Muscle of leg (tissue), 3 donors: ENCODE measurements at regions not wholly inside any gene's neighbourhood (a gene's known extent, or its start where the extent isn't known, plus 50 kb on each side); places are given as distances from the start of the nearest gene placed in this dataset.

ENCODE experiments used
- DNase-seq: peaks from one replicate; pipeline ENCODE4 v3.0.0; 2013
- H3K27ac ChIP-seq: one replicate; pipeline ENCODE4 v1.5.1; 2013; ENCODE audit warnings: mild to moderate bottlenecking, low read length, control low read depth
- H3K27me3 ChIP-seq: one replicate; pipeline ENCODE4 v1.6.1; 2013; ENCODE audit warnings: low read length; ENCODE audit not compliant: control insufficient read depth, insufficient read depth
- H3K36me3 ChIP-seq: one replicate; pipeline ENCODE4 v1.6.1; 2013; ENCODE audit warnings: low read length; ENCODE audit not compliant: control insufficient read depth, insufficient read depth
- H3K4me1 ChIP-seq: one replicate; pipeline ENCODE4 v1.6.1; 2013; ENCODE audit warnings: low read length; ENCODE audit not compliant: control insufficient read depth, insufficient read depth
- H3K4me3 ChIP-seq: one replicate; pipeline ENCODE4 v1.5.1; 2013; ENCODE audit warnings: low read length, control low read depth
- H3K9me3 ChIP-seq: replicated peaks from 2 replicates; pipeline ENCODE4 v1.6.1; 2013; ENCODE audit warnings: low read depth, low read length; ENCODE audit not compliant: control insufficient read depth
- WGBS: methylation state at CpG from one replicate; pipeline ENCODE4 v1.1.5; 2013; ENCODE audit warnings: missing lambda C conversion rate; ENCODE audit not compliant: insufficient coverage; 5-methylcytosine and 5-hydroxymethylcytosine counted together

- Histone ChIP-seq H3K36me3 (no peaks in the 10 kb centered on the region), H3K27ac (no peak overlapping the region), H3K4me3 (no peak overlapping the region), H3K9me3 (no peaks in the 10 kb centered on the region), H3K27me3 (peaks cover 21% of the 10 kb centered on the region), H3K4me1 (peaks cover 43% of the 10 kb centered on the region)
- 48% methylated on average over 4 of the region's 12 CpGs for WGBS
- no peak for DNase-seq
Observed at GRCh38 chr11:119511614-119512306, 88.8 kb upstream of the THY1 start.

- peak; percentile 79 for DNase-seq
- WGBS: 52% methylated on average over 4 of the region's 5 CpGs
Observed at GRCh38 chr11:119509969-119510401, 87.0 kb upstream of the THY1 start.

GRCh38 chr11:119509282-119509841, 86.4 kb upstream of the THY1 start:
- Histone ChIP-seq H3K27me3 (peaks cover 21% of the 10 kb centered on the region), H3K27ac (peak overlapping the region; percentile 35)
- WGBS: 63% methylated on average over 4 of the region's 4 CpGs

More at GRCh38 chr11:119509969-119510401, 87.0 kb upstream of the THY1 start:
- peaks cover 21% of the 10 kb centered on the region for H3K27me3 ChIP-seq
- H3K4me3 ChIP-seq: no peak overlapping the region
- H3K27ac ChIP-seq: peak overlapping the region; percentile 37
- H3K4me1 ChIP-seq: peaks cover 51% of the 10 kb centered on the region
- no peaks in the 10 kb centered on the region for H3K36me3 ChIP-seq
- no peaks in the 10 kb centered on the region for H3K9me3 ChIP-seq

GRCh38 chr11:119506436-119506835, 83.5 kb upstream of the THY1 start:
- H3K27me3 ChIP-seq: peaks cover 2% of the 10 kb centered on the region
- H3K36me3 ChIP-seq: no peaks in the 10 kb centered on the region
- no peak overlapping the region for H3K27ac ChIP-seq
- no peaks in the 10 kb centered on the region for H3K9me3 ChIP-seq
- no peak for DNase-seq
- WGBS: 40% methylated on average over 1 of the region's 3 CpGs
- H3K4me1 ChIP-seq: peaks cover 28% of the 10 kb centered on the region
- H3K4me3 ChIP-seq: no peak overlapping the region

More at GRCh38 chr11:119509282-119509841, 86.4 kb upstream of the THY1 start:
- no peak for DNase-seq
- Histone ChIP-seq H3K36me3 (no peaks in the 10 kb centered on the region), H3K9me3 (no peaks in the 10 kb centered on the region), H3K4me3 (no peak overlapping the region), H3K4me1 (peaks cover 51% of the 10 kb centered on the region)

GRCh38 chr11:119505861-119506260, 82.9 kb upstream of the THY1 start:
- no peaks in the 10 kb centered on the region for H3K36me3 ChIP-seq
- whole genome bisulfite sequencing: 55% methylated on average over 6 of the region's 8 CpGs
- H3K27ac ChIP-seq: no peak overlapping the region
- H3K4me1 ChIP-seq: peaks cover 27% of the 10 kb centered on the region
- H3K27me3 ChIP-seq: peaks cover 2% of the 10 kb centered on the region
- no peak overlapping the region for H3K4me3 ChIP-seq
- H3K9me3 ChIP-seq: no peaks in the 10 kb centered on the region
- DNase-seq: peak; percentile 30

GRCh38 chr11:119505071-119505470, 82.1 kb upstream of the THY1 start:
- Histone ChIP-seq H3K9me3 (no peaks in the 10 kb centered on the region), H3K27me3 (peaks cover 2% of the 10 kb centered on the region)

GRCh38 chr11:119504371-119504770, 81.4 kb upstream of the THY1 start:
- no CpG with 5 or more reads among the region's 1 CpG for WGBS

More at GRCh38 chr11:119505071-119505470, 82.1 kb upstream of the THY1 start:
- no peak for DNase-seq
- Histone ChIP-seq H3K4me1 (peaks cover 19% of the 10 kb centered on the region), H3K4me3 (no peak overlapping the region), H3K36me3 (no peaks in the 10 kb centered on the region), H3K27ac (no peak overlapping the region)
- WGBS: 70% methylated on average over 2 of the region's 5 CpGs

GRCh38 chr11:119501777-119502405, 78.9 kb upstream of the THY1 start:
- WGBS: 40% methylated on average over 11 of the region's 21 CpGs
- H3K9me3 ChIP-seq: no peaks in the 10 kb centered on the region
- no peak for DNase-seq
- H3K27me3 ChIP-seq: peaks cover 12% of the 10 kb centered on the region
- no peaks in the 10 kb centered on the region for H3K36me3 ChIP-seq
- no peak overlapping the region for H3K4me3 ChIP-seq
- no peak overlapping the region for H3K27ac ChIP-seq
- peaks cover 8% of the 10 kb centered on the region for H3K4me1 ChIP-seq

More at GRCh38 chr11:119504371-119504770, 81.4 kb upstream of the THY1 start:
- no peak overlapping the region for H3K4me3 ChIP-seq
- no peak overlapping the region for H3K27ac ChIP-seq
- no peak for DNase-seq
- H3K9me3 ChIP-seq: no peaks in the 10 kb centered on the region
- H3K36me3 ChIP-seq: no peaks in the 10 kb centered on the region
- peaks cover 2% of the 10 kb centered on the region for H3K27me3 ChIP-seq
- H3K4me1 ChIP-seq: peaks cover 12% of the 10 kb centered on the region

GRCh38 chr11:119497717-119498116, 74.7 kb upstream of the THY1 start:
- Histone ChIP-seq H3K9me3 (no peaks in the 10 kb centered on the region), H3K36me3 (no peaks in the 10 kb centered on the region), H3K4me3 (no peak overlapping the region), H3K4me1 (no peaks in the 10 kb centered on the region), H3K27me3 (peaks cover 12% of the 10 kb centered on the region), H3K27ac (no peak overlapping the region)
- DNase-seq: no peak
- WGBS: 57% methylated on average over 6 of the region's 8 CpGs

GRCh38 chr11:119496997-119497396, 74.0 kb upstream of the THY1 start:
- no CpG with 5 or more reads among the region's 2 CpGs for WGBS
- H3K36me3 ChIP-seq: no peaks in the 10 kb centered on the region
- no peak overlapping the region for H3K4me3 ChIP-seq
- peaks cover 12% of the 10 kb centered on the region for H3K27me3 ChIP-seq
- H3K9me3 ChIP-seq: no peaks in the 10 kb centered on the region
- no peak overlapping the region for H3K27ac ChIP-seq
- no peak for DNase-seq
- H3K4me1 ChIP-seq: no peaks in the 10 kb centered on the region
